Gastroesophageal sphincter (tissue), 4 donors: ENCODE measurements at regions not wholly inside any gene's neighbourhood (a gene's known extent, or its start where the extent isn't known, plus 50 kb on each side); places are given as distances from the start of the nearest gene placed in this dataset.

Source experiments
- ATAC-seq: fragments of 150-250 bp; one replicate; pipeline ENCODE4 v1.9.1; 2016; ENCODE audit warnings: mild to moderate bottlenecking, moderate library complexity
- H3K27ac ChIP-seq, 4 donors: fragments of 200-600 bp; sonication (generic) in 3 of 4; 1 replicate in 3 of 4; 2 replicates in 1 of 4; pipeline ENCODE4 v1.5.1; 2016 to 2019
- H3K27me3 ChIP-seq: fragments of 200-600 bp; sonication (generic); one replicate; pipeline ENCODE4 v1.5.1; 2019
- H3K36me3 ChIP-seq, 2 donors: fragments of 200-600 bp; sonication (generic); one replicate each; pipeline ENCODE4 v1.5.1; 2019; ENCODE audit warnings: control low read depth in 1 of 2
- H3K4me1 ChIP-seq, 3 donors: fragments of 200-600 bp; sonication (generic); 1 replicate in 2 of 3; 2 replicates in 1 of 3; pipeline ENCODE4 v1.5.1; 2016 to 2019; ENCODE audit warnings: control low read depth in 2 of 3
- H3K4me3 ChIP-seq, 2 donors: fragments of 200-600 bp; sonication (generic); one replicate each; pipeline ENCODE4 v1.5.1; 2019; ENCODE audit warnings: mild to moderate bottlenecking in 1 of 2, moderate library complexity in 1 of 2
- H3K9me3 ChIP-seq, 3 donors: fragments of 200-600 bp; sonication (generic); one replicate each; pipeline ENCODE4 v1.5.1; 2017 to 2019; ENCODE audit warnings: control low read depth in 2 of 3
- CTCF ChIP-seq, 4 experiments: fragments of 200-600 bp in 2 of 4; fragments of 450-650 bp in 2 of 4; sonication (generic) in 1 of 4; IDR thresholded peaks; one replicate each; pipeline ENCODE4 v1.5.1; 2017 to 2019; ENCODE audit warnings: antibody characterized with exemption in 4 of 4, mild to moderate bottlenecking in 2 of 4, moderate library complexity in 2 of 4
- EP300 ChIP-seq: sonication (generic); formaldehyde crosslinking; IDR thresholded peaks from one replicate; pipeline ENCODE4 v1.6.1; 2017; ENCODE audit warnings: antibody characterized with exemption, mild to moderate bottlenecking
- POLR2A ChIP-seq, 2 donors: fragments of 450-650 bp; IDR thresholded peaks; one replicate each; pipeline ENCODE4 v1.6.1; 2017; ENCODE audit warnings: antibody characterized with exemption in 2 of 2, mild to moderate bottlenecking in 2 of 2, moderate library complexity in 1 of 2
- POLR2AphosphoS5 ChIP-seq: sonication (generic); formaldehyde crosslinking; IDR thresholded peaks from one replicate; pipeline ENCODE4 v1.6.1; 2017; ENCODE audit warnings: antibody characterized with exemption
- WGBS, 2 donors: methylation state at CpG; one replicate each; pipeline ENCODE4 v1.1.5; 2018; ENCODE audit warnings: low coverage in 1 of 2; 5-methylcytosine and 5-hydroxymethylcytosine counted together

GRCh38 chr11:25844811-25845210 is 487.1 kb upstream of the ANO3 start:
- Histone ChIP-seq H3K4me3 (no peak overlapping the region), H3K36me3 (no peaks in the 10 kb centered on the region), H3K27me3 (no peaks in the 10 kb centered on the region), H3K27ac (no peak overlapping the region), H3K9me3 (no peaks in the 10 kb centered on the region), H3K4me1 (no peaks in the 10 kb centered on the region)
- no peak for ATAC-seq
- WGBS, 2 donors = 62 to 71% methylated on average over 4 of the region's 4 CpGs
- TF ChIP-seq EP300 (no peak), POLR2A (IDR thresholded peaks at IDR 0.05) (no peak), POLR2AphosphoS5 (no peak), CTCF (IDR thresholded peaks at IDR 0.05) (no peak)

- ATAC-seq = no peak
- 89 to 97% methylated on average over 4 of the region's 4 CpGs for WGBS, 2 donors
- Histone ChIP-seq H3K4me1 (no peaks in the 10 kb centered on the region), H3K27me3 (no peaks in the 10 kb centered on the region), H3K9me3 (no peaks in the 10 kb centered on the region), H3K4me3 (no peak overlapping the region), H3K36me3 (no peaks in the 10 kb centered on the region), H3K27ac (no peak overlapping the region)
- TF ChIP-seq CTCF (IDR thresholded peaks at IDR 0.05) (no peak), EP300 (no peak), POLR2AphosphoS5 (no peak), POLR2A (IDR thresholded peaks at IDR 0.05) (no peak)
These were observed 476.0 kb upstream of the ANO3 start for GRCh38 chr11:25855916-25856315.

- no peak overlapping the region for H3K4me3 ChIP-seq
- no peaks in the 10 kb centered on the region for H3K9me3 ChIP-seq
- no peaks in the 10 kb centered on the region for H3K4me1 ChIP-seq
- 89 to 100% methylated on average over 2 to 5 of the region's 5 CpGs for WGBS, 2 donors
- no peak for ATAC-seq
- H3K36me3 ChIP-seq = no peaks in the 10 kb centered on the region
- TF ChIP-seq POLR2AphosphoS5 (no peak), CTCF (IDR thresholded peaks at IDR 0.05) (no peak)
- H3K27ac ChIP-seq = no peak overlapping the region
- H3K27me3 ChIP-seq = no peaks in the 10 kb centered on the region
These were observed 472.2 kb upstream of the ANO3 start for GRCh38 chr11:25859776-25860175.

- no peak for ATAC-seq
- TF ChIP-seq POLR2A (IDR thresholded peaks at IDR 0.05) = no peak
- TF ChIP-seq CTCF (IDR thresholded peaks at IDR 0.05) = no peak
- no peak for TF ChIP-seq EP300
- TF ChIP-seq POLR2AphosphoS5 = no peak
- no peak overlapping the region for H3K27ac ChIP-seq
- no peak overlapping the region for H3K4me3 ChIP-seq
- no peaks in the 10 kb centered on the region for H3K4me1 ChIP-seq
- no peaks in the 10 kb centered on the region for H3K27me3 ChIP-seq
- WGBS, 2 donors = 42 to 61% methylated on average over 2 of the region's 2 CpGs
- no peaks in the 10 kb centered on the region for H3K9me3 ChIP-seq
- H3K36me3 ChIP-seq = no peaks in the 10 kb centered on the region
These were observed 471.1 kb upstream of the ANO3 start for GRCh38 chr11:25860677-25861450.

- Histone ChIP-seq H3K27me3 (no peaks in the 10 kb centered on the region), H3K4me3 (no peak overlapping the region), H3K4me1 (no peaks in the 10 kb centered on the region), H3K9me3 (no peaks in the 10 kb centered on the region), H3K27ac (no peak overlapping the region), H3K36me3 (no peaks in the 10 kb centered on the region)
- TF ChIP-seq POLR2A (IDR thresholded peaks at IDR 0.05) (no peak), EP300 (no peak), CTCF (IDR thresholded peaks at IDR 0.05) (no peak), POLR2AphosphoS5 (no peak)
- no peak for ATAC-seq
- 91 to 94% methylated on average over 1 of the region's 1 CpG for WGBS, 2 donors
These were observed 469.8 kb upstream of the ANO3 start for GRCh38 chr11:25862159-25862558.
